ENCODE measurements at regions not wholly inside any gene's neighbourhood (a gene's known extent, or its start where the extent isn't known, plus 50 kb on each side); places are given as distances from the start of the nearest gene placed in this dataset.
A peak's percentile ranks its signal among the peaks of the same experiment; 100 is the strongest.

GRCh38 chr22:47628477-47629272, 866.2 kb downstream of the TBC1D22A start:
- intact Hi-C loops (cut with DNase I): no loop called here
- Histone ChIP-seq H3K9me3 (peaks cover 0 to under 1% (median 0%) of the 10 kb centered on the region in 12 donors), H3K36me3 (no peaks in the 10 kb centered on the region), H3K27me3 (peaks cover 0 to 35% (median 5%) of the 10 kb centered on the region in 9 donors), H3K27ac (no peak overlapping the region), H3K4me1 (no peaks in the 10 kb centered on the region), H3K4me3 (no peak overlapping the region)
- peak in 1 of 5 donors; percentile 2 for DNase-seq
- TF ChIP-seq POLR2A (IDR thresholded peaks at IDR 0.05): no peak
- no peak for ATAC-seq
- 93 to 95% (median 95%) methylated on average over 16 to 17 of the region's 17 CpGs for WGBS, 4 donors

- peaks cover 0 to 44% (median 5%) of the 10 kb centered on the region in 9 donors for H3K27me3 ChIP-seq
- intact Hi-C loops (cut with DNase I): no loop called here
- no peak for DNase-seq
- TF ChIP-seq CTCF (IDR thresholded peaks at IDR 0.05) (no peak), POLR2A (IDR thresholded peaks at IDR 0.05) (no peak)
- no peaks in the 10 kb centered on the region for H3K9me3 ChIP-seq
- H3K36me3 ChIP-seq: no peaks in the 10 kb centered on the region
- no peak overlapping the region for H3K27ac ChIP-seq
- no peak for ATAC-seq
- no peak overlapping the region for H3K4me3 ChIP-seq
- no peaks in the 10 kb centered on the region for H3K4me1 ChIP-seq
- WGBS, 4 donors: 56 to 66% (median 60%) methylated on average over 17 of the region's 17 CpGs
These were observed 865.3 kb downstream of the TBC1D22A start for GRCh38 chr22:47627556-47628253.

GRCh38 chr22:47626428-47627390, 864.3 kb downstream of the TBC1D22A start:
- no peak for DNase-seq
- Histone ChIP-seq H3K9me3 (no peaks in the 10 kb centered on the region), H3K4me1 (no peaks in the 10 kb centered on the region), H3K36me3 (no peaks in the 10 kb centered on the region), H3K27ac (no peak overlapping the region), H3K4me3 (no peak overlapping the region), H3K27me3 (peaks cover 0 to 54% (median 5%) of the 10 kb centered on the region in 9 donors)
- intact Hi-C loops (cut with DNase I): no loop called here
- no peak for ATAC-seq
- TF ChIP-seq POLR2A (IDR thresholded peaks at IDR 0.05): no peak
- no peak for TF ChIP-seq CTCF (IDR thresholded peaks at IDR 0.05)
- WGBS, 4 donors: 73 to 75% (median 73%) methylated on average over 15 of the region's 15 CpGs

- intact Hi-C loops (cut with DNase I): no loop called here
- 78 to 83% (median 80%) methylated on average over 25 to 30 of the region's 30 CpGs for WGBS, 4 donors
- no peak overlapping the region for H3K27ac ChIP-seq
- TF ChIP-seq CTCF (IDR thresholded peaks at IDR 0.05) (no peak), POLR2A (IDR thresholded peaks at IDR 0.05) (no peak)
- H3K36me3 ChIP-seq: no peaks in the 10 kb centered on the region
- no peaks in the 10 kb centered on the region for H3K9me3 ChIP-seq
- ATAC-seq: no peak
- no peak overlapping the region for H3K4me3 ChIP-seq
- peaks cover 0 to 62% (median 5%) of the 10 kb centered on the region in 9 donors for H3K27me3 ChIP-seq
- no peaks in the 10 kb centered on the region for H3K4me1 ChIP-seq
- peak in 1 of 5 donors; percentile 2 for DNase-seq
These were observed 863.3 kb downstream of the TBC1D22A start for GRCh38 chr22:47625531-47626427.

Measured in heart left ventricle (tissue), 16 donors.